ENCODE measurements at regions not wholly inside any gene's neighbourhood (a gene's known extent, or its start where the extent isn't known, plus 50 kb on each side); places are given as distances from the start of the nearest gene placed in this dataset.
"Not testable (repeated sequence)": the region's sequence is repeated elsewhere in the genome, so short reads cannot be mapped to it uniquely, and the experiment has no call there.

DNA sequence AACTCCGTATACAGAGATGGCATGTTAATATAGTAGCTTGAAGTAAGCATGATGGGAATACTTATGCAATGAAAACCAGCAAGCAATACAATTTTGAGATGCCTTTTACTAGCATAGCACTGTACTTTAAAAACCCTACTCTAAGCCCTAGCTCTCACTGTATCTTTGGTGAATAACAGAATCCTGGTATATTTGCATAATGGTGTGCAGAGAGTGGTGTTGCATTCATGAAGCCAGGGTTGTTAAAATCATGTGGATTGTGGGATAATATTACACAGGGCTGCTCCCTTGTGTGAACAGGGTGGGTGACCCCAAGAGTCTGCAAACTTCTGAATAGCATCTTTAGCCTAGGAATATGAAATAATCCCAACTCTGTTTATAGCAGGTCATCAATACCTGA, 105.2 kb upstream of the BMP2 start:
- CTCF ChIA-PET, result interaction anchor here (0.6 to 2.7 kb wide), 7 partner anchors 11 to 798 kb away, joined by 3 to 13 read pairs (median 6); no protein-coding TSS in a partner anchor
- intact Hi-C loops (cut with micrococcal nuclease), result no loop called here

GRCh38 chr20:6660441-6660840, 107.0 kb upstream of the BMP2 start:
- no peak for TF ChIP-seq CTCF (IDR thresholded peaks at IDR 0.05; ENCODE audit: unreplicated experiment)
- H3K4me3 Mint-ChIP-seq (ENCODE audit: unreplicated experiment), result no peak overlapping the region
- peak overlapping the region; percentile 50 for H3K27ac Mint-ChIP-seq (ENCODE audit: low read depth, unreplicated experiment)
- POLR2A ChIA-PET, result interaction anchor here (0.8 to 5.9 kb wide), 14 partner anchors 9 to 538 kb away, joined by 3 to 57 read pairs (median 4); partner anchors contain the start of gene FERMT1
- H3K4me1 Mint-ChIP-seq (ENCODE audit: insufficient read depth, unreplicated experiment), result peaks cover 24% of the 10 kb centered on the region
- BruUV-seq (replicated peaks), result no TSS peak
- no peaks in the 10 kb centered on the region for H3K36me3 Mint-ChIP-seq (ENCODE audit: insufficient read depth, unreplicated experiment)
- intact Hi-C loops (cut with micrococcal nuclease), result no loop called here
- H3K27me3 Mint-ChIP-seq (ENCODE audit: insufficient read depth, unreplicated experiment), result no peaks in the 10 kb centered on the region
- CTCF ChIA-PET, result interaction anchor here (0.8 to 1.5 kb wide), 8 partner anchors 9 to 395 kb away, joined by 3 to 8 read pairs (median 4); no protein-coding TSS in a partner anchor
- H3K9me3 Mint-ChIP-seq (ENCODE audit: unreplicated experiment), result peaks cover 15% of the 10 kb centered on the region
- DNase-seq (ENCODE audit: unreplicated experiment), result peak; percentile 50

More for the DNA sequence above, 105.2 kb upstream of the BMP2 start:
- no peak overlapping the region for H3K4me3 Mint-ChIP-seq (ENCODE audit: unreplicated experiment)
- peaks cover 28% of the 10 kb centered on the region for H3K4me1 Mint-ChIP-seq (ENCODE audit: insufficient read depth, unreplicated experiment)
- BruUV-seq (replicated peaks), result no TSS peak
- no peak overlapping the region for H3K27ac Mint-ChIP-seq (ENCODE audit: low read depth, unreplicated experiment)
- no peaks in the 10 kb centered on the region for H3K27me3 Mint-ChIP-seq (ENCODE audit: insufficient read depth, unreplicated experiment)
- H3K36me3 Mint-ChIP-seq (ENCODE audit: insufficient read depth, unreplicated experiment), result no peaks in the 10 kb centered on the region
- POLR2A ChIA-PET, result interaction anchor here (0.6 to 5.9 kb wide), 10 partner anchors 7 to 315 kb away, joined by 3 to 57 read pairs (median 7); no protein-coding TSS in a partner anchor
- H3K9me3 Mint-ChIP-seq (ENCODE audit: unreplicated experiment), result peaks cover 20% of the 10 kb centered on the region
- DNase-seq (ENCODE audit: unreplicated experiment), result no peak
- TF ChIP-seq CTCF (IDR thresholded peaks at IDR 0.05; ENCODE audit: unreplicated experiment), result no peak

DNA sequence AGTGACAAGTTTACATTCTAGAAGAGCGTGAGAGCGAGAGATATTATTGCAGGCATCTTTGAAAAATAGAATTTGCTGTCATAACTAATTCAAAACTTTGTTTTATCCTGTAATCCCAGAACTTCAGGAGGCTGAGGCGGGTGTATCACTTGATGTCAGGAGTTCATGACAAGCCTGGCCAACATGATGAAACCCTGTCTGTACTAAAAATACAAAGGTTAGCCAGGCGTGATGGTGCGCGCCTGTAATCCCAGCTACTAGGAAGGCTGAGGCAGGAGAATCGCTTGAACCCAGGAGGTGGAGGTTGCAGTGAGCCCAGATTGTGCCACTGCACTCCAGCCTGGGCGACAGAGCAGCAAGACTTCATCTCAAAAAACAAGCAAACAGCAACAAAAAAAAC, 108.6 kb upstream of the BMP2 start:
- CTCF ChIA-PET; BruUV-seq (replicated peaks); H3K36me3 Mint-ChIP-seq (ENCODE audit: insufficient read depth, unreplicated experiment); H3K27me3 Mint-ChIP-seq (ENCODE audit: insufficient read depth, unreplicated experiment); H3K27ac Mint-ChIP-seq (ENCODE audit: low read depth, unreplicated experiment); H3K4me3 Mint-ChIP-seq (ENCODE audit: unreplicated experiment); H3K9me3 Mint-ChIP-seq (ENCODE audit: unreplicated experiment); intact Hi-C loops (cut with micrococcal nuclease); DNase-seq (ENCODE audit: unreplicated experiment): not testable (repeated sequence)
- peaks cover 30% of the 10 kb centered on the region for H3K4me1 Mint-ChIP-seq (ENCODE audit: insufficient read depth, unreplicated experiment)
- POLR2A ChIA-PET, result interaction anchor here (0.6 to 5.9 kb wide), 5 partner anchors 7 to 78 kb away, joined by 3 to 57 read pairs (median 3); no protein-coding TSS in a partner anchor

- H3K4me1 Mint-ChIP-seq (ENCODE audit: insufficient read depth, unreplicated experiment), result peaks cover 29% of the 10 kb centered on the region
- peaks cover 4% of the 10 kb centered on the region for H3K36me3 Mint-ChIP-seq (ENCODE audit: insufficient read depth, unreplicated experiment)
- intact Hi-C loops (cut with micrococcal nuclease), result no loop called here
- no peak overlapping the region for H3K4me3 Mint-ChIP-seq (ENCODE audit: unreplicated experiment)
- ChIA-PET POLR2A (interaction anchor here (0.6 to 1.4 kb wide), 4 partner anchors 47 to 1000 kb away, joined by 3 to 4 read pairs (median 4); no protein-coding TSS in a partner anchor), CTCF (interaction anchor here (0.6 to 0.8 kb wide), 4 partner anchors 18 to 303 kb away, joined by 3 read pairs; no protein-coding TSS in a partner anchor)
- no peak overlapping the region for H3K27ac Mint-ChIP-seq (ENCODE audit: low read depth, unreplicated experiment)
- no peak for DNase-seq (ENCODE audit: unreplicated experiment)
- H3K9me3 Mint-ChIP-seq (ENCODE audit: unreplicated experiment), result no peaks in the 10 kb centered on the region
- no peaks in the 10 kb centered on the region for H3K27me3 Mint-ChIP-seq (ENCODE audit: insufficient read depth, unreplicated experiment)
- BruUV-seq (replicated peaks), result no TSS peak
- no peak for TF ChIP-seq CTCF (IDR thresholded peaks at IDR 0.05; ENCODE audit: unreplicated experiment)
Observed at GRCh38 chr20:6657904-6658303, 109.6 kb upstream of the BMP2 start.
